GM23248 (cell line): ENCODE measurements at regions not wholly inside any gene's neighbourhood (a gene's known extent, or its start where the extent isn't known, plus 50 kb on each side); places are given as distances from the start of the nearest gene placed in this dataset.
"Not testable (repeated sequence)": the region's sequence is repeated elsewhere in the genome, so short reads cannot be mapped to it uniquely, and the experiment has no call there.

Experiments used
- EZH2 ChIP-seq: fragments of 200-600 bp; sonication (generic); IDR thresholded peaks from 2 replicates; pipeline ENCODE4 v1.6.1; 2018; ENCODE audit warnings: antibody characterized with exemption, mild to moderate bottlenecking; ENCODE audit not compliant: insufficient read depth, poor library complexity, severe bottlenecking
- EZH2phosphoT487 ChIP-seq: fragments of 200-600 bp; sonication (generic); IDR thresholded peaks from 2 replicates; pipeline ENCODE4 v1.6.1; 2018; ENCODE audit warnings: antibody characterized with exemption, moderate library complexity, mild to moderate bottlenecking, low read depth; ENCODE audit not compliant: insufficient read depth

DNA sequence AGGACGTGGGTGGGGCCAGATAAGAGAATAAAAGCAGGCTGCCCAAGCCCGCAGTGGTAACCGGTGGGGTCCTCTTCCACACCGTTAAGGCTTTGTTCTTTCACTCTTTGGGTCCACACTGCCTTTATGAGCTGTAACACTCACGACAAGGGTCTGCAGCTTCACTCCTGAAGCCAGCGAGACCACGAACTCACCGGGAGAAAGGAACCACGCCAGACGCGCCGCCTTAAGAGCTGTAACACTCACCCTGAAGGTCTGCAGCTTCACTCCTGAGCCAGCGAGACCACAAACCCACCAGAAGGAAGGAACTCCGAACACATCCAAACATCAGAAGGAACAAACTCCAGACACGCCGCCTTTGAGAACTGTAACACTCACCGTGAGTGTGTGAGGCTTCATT lies 203.9 kb upstream of the HNRNPA3 start:
- not testable (repeated sequence) for TF ChIP-seq EZH2, EZH2phosphoT487
